A549 (cell line): ENCODE measurements at regions not wholly inside any gene's neighbourhood (a gene's known extent, or its start where the extent isn't known, plus 50 kb on each side); places are given as distances from the start of the nearest gene placed in this dataset.

ENCODE experiments used
- ATAC-seq, 2 experiments: fragments of 200-7000 bp in 1 of 2; fragments of >200 bp in 1 of 2; cut with Nextera tagmentation in 1 of 2; cut with Tn5 transposase in 1 of 2; 3 replicates each; pipeline versions ENCODE4 v1.8.0 to v1.9.1; 2018 to 2020; ENCODE audit warnings: mild to moderate bottlenecking in 1 of 2, moderate library complexity in 1 of 2
- CTCF ChIA-PET: fragments of 300-600 bp; sonication (Branson Sonifier 250); formaldehyde crosslinking; extraction: SDS; loops from one replicate; lab custom pipeline; 2021; ENCODE audit warnings: antibody characterized with exemption, inconsistent platforms; lab: Yijun Ruan, JAX
- POLR2A ChIA-PET: fragments of 350-600 bp; formaldehyde crosslinking; extraction: SDS; loops from one replicate; lab custom pipeline; 2021; ENCODE audit warnings: antibody characterized with exemption, inconsistent platforms; lab: Yijun Ruan, JAX
- DNase-seq, 2 experiments: peaks; one replicate each; pipeline versions ENCODE4 v3.0.0 to v3.0.0-alpha.2; 2011 to 2016; ENCODE audit warnings: low read depth in 1 of 2, low spot score in 1 of 2
- FAIRE-seq: peaks from 2 replicates; lab custom pipeline; 2011; peaks lifted over from hg19 to GRCh38; lab: Jason Lieb, UNC
- H3K27ac ChIP-seq, 2 experiments: fragments of >200 bp; sonication (Bioruptor Twin); formaldehyde crosslinking; 3 replicates each; pipeline ENCODE4 v1.5.1; 2016 to 2017
- H3K4me1 ChIP-seq: fragments of >200 bp; sonication (Bioruptor Twin); formaldehyde crosslinking; 3 replicates; pipeline ENCODE4 v1.6.1; 2016
- H3K4me2 ChIP-seq: fragments of >200 bp; sonication (Bioruptor Twin); formaldehyde crosslinking; 3 replicates; pipeline ENCODE4 v1.6.1; 2016
- H3K4me3 ChIP-seq: fragments of >200 bp; sonication (Bioruptor Twin); formaldehyde crosslinking; 3 replicates; pipeline ENCODE4 v1.5.1; 2016
- H3K9me3 ChIP-seq: fragments of >200 bp; sonication (Bioruptor Twin); formaldehyde crosslinking; 3 replicates; pipeline ENCODE4 v1.6.1; 2016
- BCL3 ChIP-seq: fragments of >200 bp; sonication (Bioruptor Twin); formaldehyde crosslinking; IDR thresholded peaks from 3 replicates; pipeline ENCODE4 v1.6.1; 2016
- BHLHE40 ChIP-seq: IDR thresholded peaks from 2 replicates; pipeline ENCODE4 v1.6.1; 2012; ENCODE audit warnings: low read depth, low read length, inconsistent platforms
- CBX8 ChIP-seq: fragments of 200-600 bp; sonication (generic); IDR thresholded peaks from 2 replicates; pipeline ENCODE4 v1.6.1; 2016
- CEBPB ChIP-seq, 2 experiments: fragments of >200 bp in 1 of 2; sonication (Bioruptor Twin) in 1 of 2; formaldehyde crosslinking in 1 of 2; IDR thresholded peaks; 2 replicates each; pipeline ENCODE4 v1.6.1; 2012 to 2016
- CHD2 ChIP-seq: fragments of 150-350 bp; IDR thresholded peaks from 2 replicates; pipeline ENCODE4 v1.6.1; 2014; ENCODE audit warnings: low read length; ENCODE audit not compliant: partially characterized antibody
- E2F6 ChIP-seq: IDR thresholded peaks from 2 replicates; pipeline ENCODE4 v1.6.1; 2012; ENCODE audit warnings: low read depth, borderline replicate concordance
- EHF ChIP-seq: fragments of 250-450 bp; sonication (Bioruptor Pico); IDR thresholded peaks from 2 replicates; pipeline ENCODE4 v1.5.0; 2020; ENCODE audit warnings: mild to moderate bottlenecking
- ELK1 ChIP-seq: fragments of 150-350 bp; IDR thresholded peaks from 2 replicates; pipeline ENCODE4 v1.6.1; 2014; ENCODE audit warnings: low read depth, mild to moderate bottlenecking, low read length
- ESRRA ChIP-seq: fragments of 150-350 bp; IDR thresholded peaks from 2 replicates; pipeline ENCODE4 v1.6.1; 2014; ENCODE audit warnings: mild to moderate bottlenecking, low read length, borderline replicate concordance
- FOSB ChIP-seq: fragments of 250-450 bp; sonication (Bioruptor Pico); IDR thresholded peaks from 2 replicates; pipeline ENCODE4 v1.5.0; 2020; ENCODE audit warnings: mild to moderate bottlenecking, moderate library complexity
- FOXS1 ChIP-seq: fragments of 250-450 bp; sonication (Bioruptor Pico); IDR thresholded peaks from 2 replicates; pipeline ENCODE4 v1.5.0; 2020; ENCODE audit warnings: mild to moderate bottlenecking, moderate library complexity
- HEYL ChIP-seq: fragments of 250-450 bp; sonication (Bioruptor Pico); IDR thresholded peaks from 2 replicates; pipeline ENCODE4 v1.8.0; 2021; ENCODE audit warnings: mild to moderate bottlenecking, moderate library complexity
- HOXB13 ChIP-seq: fragments of 250-450 bp; sonication (Bioruptor Pico); IDR thresholded peaks from 2 replicates; pipeline ENCODE4 v1.5.0; 2020; ENCODE audit warnings: low read depth, mild to moderate bottlenecking, moderate library complexity
- JUN ChIP-seq, 2 experiments: fragments of >200 bp; sonication (Bioruptor Twin); formaldehyde crosslinking; IDR thresholded peaks; 2 replicates in 1 of 2; 3 replicates in 1 of 2; pipeline ENCODE4 v1.6.1; 2016 to 2017
- KDM1A ChIP-seq: fragments of 200-600 bp; sonication (generic); IDR thresholded peaks from 2 replicates; pipeline ENCODE4 v1.6.1; 2016; ENCODE audit warnings: low read depth, mild to moderate bottlenecking
- MAFK ChIP-seq: fragments of 450-650 bp; IDR thresholded peaks from 2 replicates; pipeline ENCODE4 v1.6.1; 2014; ENCODE audit not compliant: partially characterized antibody
- MAZ ChIP-seq: fragments of 150-350 bp; IDR thresholded peaks from 2 replicates; pipeline ENCODE4 v1.6.1; 2014; ENCODE audit warnings: antibody characterized with exemption, low read depth, low read length, borderline replicate concordance
- MYC ChIP-seq: IDR thresholded peaks from 2 replicates; pipeline ENCODE4 v1.6.1; 2012; ENCODE audit warnings: mild to moderate bottlenecking, inconsistent platforms, low read length, improper control_type of control experiment, borderline replicate concordance
- POLR2AphosphoS2 ChIP-seq: conservative IDR thresholded peaks from 2 replicates; pipeline ENCODE4 v1.6.1; 2012; ENCODE audit warnings: low read length, improper control_type of control experiment, inconsistent platforms
- RAD21 ChIP-seq, 2 experiments: fragments of >200 bp in 1 of 2; sonication (Bioruptor Twin) in 1 of 2; formaldehyde crosslinking in 1 of 2; IDR thresholded peaks in 1 of 2; conservative IDR thresholded peaks in 1 of 2; 2 replicates in 1 of 2; 3 replicates in 1 of 2; pipeline ENCODE4 v1.6.1; 2012 to 2018; ENCODE audit warnings: inconsistent platforms in 1 of 2
- RARB ChIP-seq: fragments of 250-450 bp; sonication (Bioruptor Pico); IDR thresholded peaks from 2 replicates; pipeline ENCODE4 v1.8.0; 2021; ENCODE audit warnings: mild to moderate bottlenecking, moderate library complexity
- SMC3 ChIP-seq: fragments of >200 bp; sonication (Bioruptor Twin); formaldehyde crosslinking; IDR thresholded peaks from 3 replicates; pipeline ENCODE4 v1.6.1; 2018; ENCODE audit warnings: inconsistent platforms
- SREBF2 ChIP-seq: fragments of 450-650 bp; IDR thresholded peaks from 2 replicates; pipeline ENCODE4 v1.6.1; 2014; ENCODE audit warnings: mild to moderate bottlenecking, moderate library complexity
- TFCP2L1 ChIP-seq: fragments of 250-450 bp; sonication (Bioruptor Pico); IDR thresholded peaks from 2 replicates; pipeline ENCODE4 v1.5.0; 2021; ENCODE audit warnings: mild to moderate bottlenecking
- TP53 ChIP-seq: fragments of 250-450 bp; sonication (Bioruptor Pico); IDR thresholded peaks from 2 replicates; pipeline ENCODE4 v1.5.0; 2021; ENCODE audit warnings: mild to moderate bottlenecking, moderate library complexity
- ZSCAN20 ChIP-seq: fragments of 250-450 bp; sonication (Bioruptor Pico); IDR thresholded peaks from 2 replicates; pipeline ENCODE4 v1.8.0; 2022; ENCODE audit warnings: mild to moderate bottlenecking, moderate library complexity
- WGBS: methylation state at CpG from one replicate; pipeline ENCODE4 v1.1.6; 2017; ENCODE audit errors: missing lambda C conversion rate; 5-methylcytosine and 5-hydroxymethylcytosine counted together

- Histone ChIP-seq H3K4me2 (no peak overlapping the region), H3K27ac (no peak overlapping the region), H3K9me3 (no peaks in the 10 kb centered on the region), H3K4me3 (no peak overlapping the region), H3K4me1 (no peaks in the 10 kb centered on the region)
- WGBS: 35% methylated on average over 3 of the region's 3 CpGs
- ChIA-PET POLR2A (no interaction called here), CTCF (no interaction called here)
- no peak for DNase-seq
- peak; percentile 77 for TF ChIP-seq MAFK
- no peak for TF ChIP-seq BHLHE40
- ATAC-seq: no peak
- FAIRE-seq: no peak
Measured at GRCh38 chr2:220963930-220964329, 608.2 kb downstream of the EPHA4 start.

GRCh38 chr2:220966636-220967035 is 605.5 kb downstream of the EPHA4 start:
- H3K4me3 ChIP-seq: no peak overlapping the region
- 61% methylated on average over 3 of the region's 3 CpGs for WGBS
- no peak for ATAC-seq
- H3K4me2 ChIP-seq: no peak overlapping the region
- POLR2A ChIA-PET: no interaction called here
- no peaks in the 10 kb centered on the region for H3K9me3 ChIP-seq
- CTCF ChIA-PET: interaction anchor here (1.0 kb wide), 1 partner anchor 9 kb away, joined by 3 read pairs; no protein-coding TSS in a partner anchor
- TF ChIP-seq ZSCAN20 (CRISPR knock-in tag): no peak
- no peak for TF ChIP-seq ELK1
- no peak for TF ChIP-seq JUN (IDR thresholded peaks at IDR 0.05)
- no peak for TF ChIP-seq FOXS1 (CRISPR knock-in tag)
- TF ChIP-seq RAD21 (conservative IDR thresholded peaks at IDR 0.05 in 1 of 2, IDR thresholded peaks at IDR 0.05 in 1 of 2): no peak
- TF ChIP-seq FOSB: no peak
- no peak for TF ChIP-seq RARB (CRISPR knock-in tag)
- no peak for TF ChIP-seq MYC
- TF ChIP-seq BCL3: no peak
- no peak for TF ChIP-seq KDM1A
- no peak for TF ChIP-seq HEYL (CRISPR knock-in tag)
- no peak for TF ChIP-seq E2F6
- no peak for TF ChIP-seq SMC3
- TF ChIP-seq ESRRA: no peak
- TF ChIP-seq EHF (CRISPR knock-in tag): no peak
- TF ChIP-seq CEBPB (IDR thresholded peaks at IDR 0.05): no peak
- TF ChIP-seq SREBF2: no peak
- TF ChIP-seq POLR2AphosphoS2: no peak
- TF ChIP-seq, all 56 proteins: peak for 0
- Histone ChIP-seq H3K4me1 (no peaks in the 10 kb centered on the region), H3K27ac (no peak overlapping the region)
- DNase-seq (no peak), FAIRE-seq (no peak)

GRCh38 chr2:220969348-220969747 is 602.8 kb downstream of the EPHA4 start:
- FAIRE-seq (no peak), ATAC-seq (no peak), DNase-seq (no peak)
- Histone ChIP-seq H3K27ac (no peak overlapping the region), H3K4me3 (no peak overlapping the region), H3K4me2 (no peak overlapping the region), H3K9me3 (no peaks in the 10 kb centered on the region), H3K4me1 (no peaks in the 10 kb centered on the region)
- CTCF ChIA-PET: no interaction called here
- POLR2A ChIA-PET: no interaction called here
- TF ChIP-seq CBX8 (no peak), MAZ (no peak), CHD2 (no peak), TFCP2L1 (no peak), TP53 (no peak), ZSCAN20 (CRISPR knock-in tag) (no peak), HOXB13 (no peak)
- WGBS: 31% methylated on average over 3 of the region's 3 CpGs
